Muscle layer of colon (tissue), 2 donors: ENCODE measurements at regions not wholly inside any gene's neighbourhood (a gene's known extent, or its start where the extent isn't known, plus 50 kb on each side); places are given as distances from the start of the nearest gene placed in this dataset.

ENCODE experiments used
- H3K27ac ChIP-seq: one replicate; pipeline ENCODE4 v1.7.0; 2013; ENCODE audit warnings: low read depth, mild to moderate bottlenecking, low read length, moderate library complexity
- H3K27me3 ChIP-seq, 2 donors: one replicate each; pipeline ENCODE4 v1.7.0; 2013; ENCODE audit warnings: low read length in 2 of 2, mild to moderate bottlenecking in 2 of 2; ENCODE audit not compliant: insufficient read depth in 2 of 2, control insufficient read depth in 1 of 2
- H3K36me3 ChIP-seq: one replicate; pipeline ENCODE4 v1.7.0; 2013; ENCODE audit warnings: mild to moderate bottlenecking, low read length; ENCODE audit not compliant: insufficient read depth
- H3K4me1 ChIP-seq: one replicate; pipeline ENCODE4 v1.7.0; 2013; ENCODE audit warnings: mild to moderate bottlenecking, low read length; ENCODE audit not compliant: insufficient read depth
- H3K4me3 ChIP-seq, 2 donors: one replicate each; pipeline ENCODE4 v1.7.0; 2013; ENCODE audit warnings: low read length in 2 of 2, low read depth in 1 of 2, mild to moderate bottlenecking in 1 of 2, moderate library complexity in 1 of 2
- H3K9ac ChIP-seq: one replicate; pipeline ENCODE4 v1.7.0; 2013; ENCODE audit warnings: low read length
- H3K9me3 ChIP-seq: one replicate; pipeline ENCODE4 v1.7.0; 2013; ENCODE audit warnings: mild to moderate bottlenecking, low read length
- donor health status: abdominal sarcoma.
- donor health status: Adenocarcinoma of cecum.

DNA sequence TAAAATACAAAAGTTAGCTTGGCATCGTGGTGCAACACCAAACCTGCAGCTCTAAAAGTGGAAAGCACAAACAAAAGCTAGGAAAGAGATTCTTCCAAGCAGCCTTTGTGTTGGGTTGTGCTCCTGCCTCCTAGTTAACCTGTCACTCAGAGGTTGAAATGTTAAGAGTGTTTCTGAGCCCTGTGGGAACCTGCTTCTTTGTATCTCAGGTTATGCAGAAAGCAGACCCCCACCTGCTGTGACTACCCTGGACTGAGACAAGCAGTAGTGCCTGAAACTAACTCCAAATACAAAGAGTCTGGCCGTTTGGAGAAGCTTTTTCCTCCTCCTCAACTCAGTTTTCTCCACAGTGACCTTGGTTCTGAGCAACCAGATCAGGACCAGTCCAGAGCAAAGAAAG is 158.4 kb upstream of the CSNK1A1L start:
- Histone ChIP-seq H3K4me3 (no peak overlapping the region), H3K27me3 (no peaks in the 10 kb centered on the region), H3K9me3 (peaks cover 13% of the 10 kb centered on the region), H3K4me1 (no peaks in the 10 kb centered on the region), H3K36me3 (no peaks in the 10 kb centered on the region), H3K27ac (no peak overlapping the region), H3K9ac (no peak overlapping the region)

DNA sequence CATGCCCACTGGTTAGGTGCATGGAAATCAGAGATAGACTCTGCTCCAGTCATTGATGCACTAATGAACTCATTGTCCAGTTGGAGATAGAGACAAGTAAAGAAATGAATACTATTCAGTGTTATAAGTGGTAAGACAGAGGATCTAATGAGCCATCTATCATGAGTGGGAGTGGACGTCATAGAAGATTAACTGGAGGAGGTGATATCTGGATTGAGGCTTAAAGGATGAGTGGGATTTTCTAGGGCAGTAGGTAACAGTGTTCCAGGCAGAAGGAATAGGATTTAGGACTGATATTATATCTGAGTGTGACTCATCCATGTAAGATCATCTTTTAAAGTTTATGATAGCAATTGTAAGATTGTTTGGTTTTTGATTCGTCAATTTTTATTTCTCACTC is 152.2 kb upstream of the CSNK1A1L start:
- H3K4me3 ChIP-seq, result no peak overlapping the region
- H3K9ac ChIP-seq, result no peak overlapping the region
- H3K9me3 ChIP-seq, result peaks cover 13% of the 10 kb centered on the region
- H3K4me1 ChIP-seq, result no peaks in the 10 kb centered on the region
- H3K36me3 ChIP-seq, result no peaks in the 10 kb centered on the region
- H3K27me3 ChIP-seq, result no peaks in the 10 kb centered on the region
- no peak overlapping the region for H3K27ac ChIP-seq

DNA sequence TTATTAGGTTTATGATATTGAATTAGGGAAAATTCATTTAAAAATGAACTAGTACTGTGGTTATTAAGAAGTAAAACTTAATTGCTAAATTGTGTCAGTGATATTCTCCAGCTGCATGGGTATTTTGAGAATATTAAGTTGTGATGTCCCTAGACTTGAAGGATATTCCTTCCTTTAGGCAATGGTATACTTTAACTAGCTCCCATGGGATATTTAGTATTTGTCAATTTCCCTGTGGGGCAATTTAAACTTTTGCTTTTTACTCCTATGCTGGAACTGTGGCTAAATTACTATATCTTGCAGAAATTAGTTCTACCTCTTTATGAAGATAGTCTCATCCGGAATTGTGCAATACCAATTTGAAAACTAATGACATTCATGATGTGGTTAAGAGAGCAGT is 151.6 kb upstream of the CSNK1A1L start:
- no peaks in the 10 kb centered on the region for H3K36me3 ChIP-seq
- no peak overlapping the region for H3K27ac ChIP-seq
- no peaks in the 10 kb centered on the region for H3K27me3 ChIP-seq
- H3K9me3 ChIP-seq, result peaks cover 13% of the 10 kb centered on the region
- no peak overlapping the region for H3K9ac ChIP-seq
- H3K4me1 ChIP-seq, result no peaks in the 10 kb centered on the region
- H3K4me3 ChIP-seq, result no peak overlapping the region

DNA sequence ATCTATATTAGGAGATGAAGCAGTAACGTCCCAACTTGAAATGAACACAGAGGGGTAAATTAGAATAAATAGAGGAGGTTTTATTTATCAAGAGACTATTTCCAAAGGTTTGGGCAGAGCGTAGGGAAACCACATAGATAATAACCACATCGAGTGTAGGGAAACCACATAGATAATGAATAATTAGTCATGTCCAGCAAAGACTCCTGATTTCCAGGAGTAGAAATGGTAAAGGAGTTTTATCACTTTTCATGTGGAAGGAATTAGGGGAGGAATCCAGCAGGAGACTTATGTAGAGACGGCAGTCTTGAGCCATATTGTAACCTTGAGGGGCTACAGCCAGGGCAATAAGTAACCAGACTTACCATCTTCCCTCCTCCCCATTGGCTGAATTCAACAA is 136.3 kb upstream of the CSNK1A1L start:
- Histone ChIP-seq H3K27ac (no peak overlapping the region), H3K4me3 (no peak overlapping the region), H3K9ac (no peak overlapping the region), H3K9me3 (no peaks in the 10 kb centered on the region), H3K36me3 (no peaks in the 10 kb centered on the region), H3K4me1 (no peaks in the 10 kb centered on the region), H3K27me3 (no peaks in the 10 kb centered on the region)

DNA sequence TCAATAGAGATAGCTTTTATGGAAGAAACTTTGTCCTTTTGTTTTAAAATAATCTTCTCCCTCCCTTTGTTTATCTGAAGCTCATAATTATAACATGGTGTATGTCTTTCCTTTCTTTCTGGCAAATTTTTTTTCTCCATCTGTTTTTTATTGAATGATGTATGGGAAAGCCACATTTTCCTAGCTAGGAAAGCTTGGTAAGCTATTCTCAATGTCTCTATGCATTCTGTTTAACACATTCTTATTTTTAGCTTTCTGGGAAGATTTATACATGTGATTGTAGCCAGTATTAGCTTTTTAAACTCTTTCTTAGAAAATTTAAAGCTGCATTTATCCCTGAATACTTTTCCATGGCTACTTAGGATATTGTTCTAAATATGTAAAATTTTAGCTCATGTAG is 124.9 kb upstream of the CSNK1A1L start:
- Histone ChIP-seq H3K9me3 (peaks cover 7% of the 10 kb centered on the region), H3K36me3 (no peaks in the 10 kb centered on the region)

DNA sequence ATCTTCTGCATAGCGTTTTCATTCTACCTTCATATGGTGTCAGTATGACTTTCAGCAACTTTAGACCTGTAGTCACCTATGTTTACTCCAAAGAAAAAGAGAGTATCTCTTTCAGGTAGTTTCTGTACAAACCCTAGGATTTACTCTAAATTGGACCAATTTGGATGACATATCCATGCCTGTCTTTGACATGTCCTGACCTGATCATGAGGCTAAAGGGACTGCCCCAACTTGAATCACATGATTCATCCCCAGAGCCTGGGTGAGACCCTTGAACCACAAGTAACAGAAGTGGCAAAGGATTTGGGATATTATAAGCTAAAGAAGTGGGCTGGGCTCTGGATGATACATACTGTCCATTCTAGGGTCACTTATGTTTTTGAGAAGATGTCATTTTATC is 124.5 kb upstream of the CSNK1A1L start:
- Histone ChIP-seq H3K9me3 (peaks cover 7% of the 10 kb centered on the region), H3K4me3 (no peak overlapping the region), H3K27me3 (no peaks in the 10 kb centered on the region), H3K36me3 (no peaks in the 10 kb centered on the region), H3K9ac (no peak overlapping the region), H3K27ac (no peak overlapping the region), H3K4me1 (no peaks in the 10 kb centered on the region)

More for the DNA sequence above, 124.9 kb upstream of the CSNK1A1L start:
- Histone ChIP-seq H3K27me3 (no peaks in the 10 kb centered on the region), H3K4me1 (no peaks in the 10 kb centered on the region), H3K9ac (no peak overlapping the region), H3K27ac (no peak overlapping the region), H3K4me3 (no peak overlapping the region)

DNA sequence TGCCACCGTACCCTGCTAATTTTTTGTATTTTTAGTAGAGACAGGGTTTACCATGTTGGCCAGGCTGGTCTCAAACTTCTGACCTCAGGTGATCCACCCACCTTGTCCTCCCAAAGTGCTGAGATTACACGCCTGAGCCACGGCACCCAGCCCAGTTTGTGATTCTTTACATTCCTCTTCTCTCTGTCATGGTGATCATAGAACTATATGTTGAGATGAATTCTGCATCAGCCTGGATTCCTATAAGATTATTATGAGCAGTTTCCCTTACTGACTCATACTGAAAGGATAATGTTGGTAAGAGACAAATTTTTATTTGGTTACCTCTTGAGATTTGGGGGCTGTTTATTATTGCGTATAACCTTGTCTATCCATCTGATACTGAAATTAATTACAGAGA is 121.5 kb upstream of the CSNK1A1L start:
- Histone ChIP-seq H3K9ac (no peak overlapping the region), H3K4me3 (no peak overlapping the region), H3K27me3 (no peaks in the 10 kb centered on the region), H3K36me3 (no peaks in the 10 kb centered on the region), H3K27ac (no peak overlapping the region), H3K9me3 (no peaks in the 10 kb centered on the region), H3K4me1 (no peaks in the 10 kb centered on the region)

DNA sequence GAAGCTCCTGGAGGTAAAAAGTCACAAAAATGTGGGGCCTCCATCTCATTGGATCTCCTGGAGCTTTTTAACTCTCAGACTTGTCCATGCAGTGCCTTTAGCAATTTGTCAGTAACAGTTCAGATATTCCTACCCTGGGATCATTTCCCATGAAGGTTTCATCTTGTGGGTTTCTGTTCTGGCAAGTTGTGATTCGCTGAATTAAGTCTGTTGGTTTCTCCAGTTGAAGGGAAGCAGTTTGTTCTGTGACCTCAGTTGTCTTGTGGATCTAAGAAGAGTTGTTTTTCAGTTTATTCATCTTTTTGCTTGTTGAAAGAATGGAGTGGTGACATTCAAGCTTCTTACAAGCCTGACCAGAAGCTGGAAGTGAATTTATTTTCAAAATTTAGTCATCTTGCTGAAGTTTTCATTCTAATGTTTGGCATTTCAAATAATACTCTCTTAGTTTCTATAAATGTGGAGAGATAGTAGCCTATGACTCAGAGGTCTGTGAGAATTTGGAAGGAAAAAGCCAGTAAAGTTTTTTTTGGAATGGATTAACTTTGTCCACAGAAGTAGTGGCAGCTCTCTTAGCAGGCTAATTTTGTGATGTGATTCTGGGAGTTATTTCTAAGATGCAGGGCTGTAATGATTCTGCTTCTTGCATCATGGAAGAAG is 120.1 kb upstream of the CSNK1A1L start:
- H3K36me3 ChIP-seq, result no peaks in the 10 kb centered on the region
- no peaks in the 10 kb centered on the region for H3K9me3 ChIP-seq
- no peak overlapping the region for H3K4me3 ChIP-seq
- H3K4me1 ChIP-seq, result no peaks in the 10 kb centered on the region
- H3K9ac ChIP-seq, result no peak overlapping the region
- no peaks in the 10 kb centered on the region for H3K27me3 ChIP-seq
- no peak overlapping the region for H3K27ac ChIP-seq

DNA sequence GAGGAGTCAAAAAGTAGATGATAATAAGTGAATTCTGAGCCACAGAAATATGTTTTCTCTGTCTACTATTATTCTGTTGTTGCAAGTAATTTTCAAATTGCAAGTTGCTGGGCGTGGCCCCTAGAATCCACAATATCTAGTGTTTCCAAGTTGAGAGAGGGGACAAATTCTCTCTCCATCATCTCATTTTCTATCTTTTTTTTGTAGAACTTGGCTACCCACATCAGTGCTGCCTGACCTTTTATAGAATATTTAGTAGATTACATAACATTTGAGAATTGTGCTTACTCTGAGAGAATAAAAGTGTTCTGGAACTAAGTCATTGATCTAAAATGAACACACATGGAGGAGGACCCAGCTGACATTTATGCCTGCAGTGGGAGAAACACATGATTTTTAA is 110.9 kb upstream of the CSNK1A1L start:
- Histone ChIP-seq H3K27ac (no peak overlapping the region), H3K36me3 (no peaks in the 10 kb centered on the region), H3K9me3 (no peaks in the 10 kb centered on the region), H3K27me3 (no peaks in the 10 kb centered on the region), H3K9ac (no peak overlapping the region), H3K4me1 (no peaks in the 10 kb centered on the region), H3K4me3 (no peak overlapping the region)

DNA sequence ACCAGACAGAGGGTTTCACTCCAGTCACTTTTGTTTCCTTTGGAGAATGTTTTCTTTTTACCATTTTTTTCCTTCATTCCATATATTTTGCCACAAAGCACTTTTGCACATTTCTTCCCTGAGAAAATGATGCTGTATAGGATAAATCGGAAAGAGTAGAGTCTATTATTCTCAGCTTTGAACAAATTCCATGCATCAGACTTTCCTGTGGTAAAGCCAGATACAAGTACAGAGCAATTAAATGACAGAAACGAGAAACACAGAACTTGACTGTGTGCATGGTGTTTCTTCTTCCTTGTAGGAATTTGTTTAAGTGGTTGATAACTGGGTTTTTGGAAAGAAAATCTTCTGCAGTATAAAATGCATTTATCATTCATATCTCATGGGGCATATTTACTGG is 107.4 kb upstream of the CSNK1A1L start:
- Histone ChIP-seq H3K9ac (no peak overlapping the region), H3K27me3 (no peaks in the 10 kb centered on the region), H3K27ac (no peak overlapping the region), H3K9me3 (no peaks in the 10 kb centered on the region), H3K4me1 (no peaks in the 10 kb centered on the region), H3K4me3 (no peak overlapping the region), H3K36me3 (no peaks in the 10 kb centered on the region)

DNA sequence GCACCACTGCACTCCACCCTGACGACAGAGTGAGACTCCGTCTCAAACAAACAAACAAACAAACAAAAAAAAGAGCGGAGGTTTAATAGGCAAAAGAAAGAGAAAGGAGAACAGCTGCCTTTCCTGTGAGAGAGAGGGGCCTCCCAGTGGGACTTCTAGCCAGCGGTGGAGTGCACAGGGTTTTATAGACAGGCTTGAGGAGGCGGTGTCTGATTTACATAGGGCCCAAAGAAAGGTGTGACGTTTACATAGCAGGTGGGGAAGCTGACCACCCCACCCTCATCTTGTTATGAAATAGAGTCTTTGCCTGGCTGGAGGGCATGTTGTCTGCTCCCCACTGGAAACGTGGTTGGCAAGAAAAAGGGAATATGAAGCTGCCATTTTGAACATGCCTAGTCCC is 106.0 kb upstream of the CSNK1A1L start:
- Histone ChIP-seq H3K9ac (no peak overlapping the region), H3K4me3 (no peak overlapping the region), H3K4me1 (no peaks in the 10 kb centered on the region), H3K27me3 (no peaks in the 10 kb centered on the region), H3K27ac (no peak overlapping the region), H3K9me3 (no peaks in the 10 kb centered on the region), H3K36me3 (no peaks in the 10 kb centered on the region)
